HG02885 (cell line): ENCODE measurements at regions not wholly inside any gene's neighbourhood (a gene's known extent, or its start where the extent isn't known, plus 50 kb on each side); places are given as distances from the start of the nearest gene placed in this dataset.

Source experiments
- ATAC-seq: cut with Tn5 transposase; IDR thresholded peaks from one replicate; pipeline ENCODE4 v1.9.1; 2021; ENCODE audit warnings: mild to moderate bottlenecking; ENCODE audit not compliant: unreplicated experiment, poor library complexity

DNA sequence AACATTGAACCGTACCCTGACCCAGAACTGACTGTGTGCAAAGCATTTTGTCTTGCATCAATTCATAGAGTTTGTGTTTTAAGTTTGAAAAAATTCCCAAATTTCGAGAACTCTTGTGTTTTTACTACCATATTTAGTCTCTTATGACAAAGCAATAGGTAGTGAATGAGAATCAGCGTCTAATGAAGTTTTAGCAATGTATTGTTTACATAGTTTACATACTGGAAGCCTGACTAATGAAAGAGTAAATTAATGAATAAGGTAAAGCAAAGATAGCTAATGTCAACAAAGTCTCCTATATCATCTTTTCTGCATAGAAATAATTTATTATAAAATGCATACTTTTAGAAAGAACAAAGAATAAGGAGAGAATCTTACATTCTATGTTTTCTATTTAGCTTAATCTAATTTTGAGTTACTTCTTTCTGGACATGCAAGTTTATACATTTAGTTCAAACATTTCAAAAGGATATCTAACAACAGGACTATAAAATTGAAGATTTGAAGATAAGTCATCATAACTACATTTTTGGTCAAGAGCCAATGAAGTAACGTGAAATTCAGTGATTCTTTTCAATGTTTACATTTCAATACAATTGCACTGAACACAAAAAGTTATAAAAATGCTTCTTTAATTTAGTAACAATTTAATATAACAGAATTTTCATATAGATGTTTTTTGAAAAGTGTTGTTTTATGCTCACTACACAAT lies 1943.7 kb downstream of the NCAM2 start:
- ATAC-seq = no peak

DNA sequence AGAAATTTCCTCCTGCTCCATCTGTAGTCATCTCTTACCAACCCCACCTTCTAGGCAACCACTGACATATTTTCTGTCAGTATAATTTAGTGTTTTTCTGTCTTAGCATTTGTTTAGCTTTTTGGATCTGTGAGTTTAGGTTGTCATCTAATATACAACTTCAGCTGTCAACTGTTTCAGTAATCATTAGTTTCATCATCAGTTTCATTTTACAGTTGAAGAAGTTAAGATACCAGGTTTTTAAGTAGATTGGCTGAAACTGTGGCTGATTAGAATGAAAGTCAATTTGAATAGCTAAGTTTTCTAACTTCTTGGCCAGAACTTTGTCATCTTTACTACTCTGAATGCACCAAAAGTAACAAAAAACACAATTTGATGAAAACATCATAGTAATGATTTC lies 1957.3 kb downstream of the NCAM2 start:
- no peak for ATAC-seq

DNA sequence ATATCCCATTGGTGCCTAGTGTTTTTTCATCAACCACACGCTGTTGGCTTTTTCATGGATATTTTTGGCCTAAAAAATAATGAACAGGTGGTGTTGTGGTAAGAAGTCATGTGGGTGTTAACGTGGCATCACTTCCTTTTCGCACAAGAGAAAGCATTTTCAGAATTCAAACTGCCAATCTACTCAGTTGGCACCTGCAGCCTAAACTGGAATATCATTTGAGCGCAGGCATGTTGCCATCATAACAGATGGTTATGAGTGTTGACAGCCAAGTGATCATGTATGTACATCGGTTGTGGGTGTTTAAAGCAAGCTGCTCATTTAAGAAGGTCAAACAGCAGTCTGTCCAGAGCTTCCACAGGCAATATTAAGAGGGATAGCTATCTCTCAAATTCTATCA lies 1963.0 kb downstream of the NCAM2 start:
- no peak for ATAC-seq

DNA sequence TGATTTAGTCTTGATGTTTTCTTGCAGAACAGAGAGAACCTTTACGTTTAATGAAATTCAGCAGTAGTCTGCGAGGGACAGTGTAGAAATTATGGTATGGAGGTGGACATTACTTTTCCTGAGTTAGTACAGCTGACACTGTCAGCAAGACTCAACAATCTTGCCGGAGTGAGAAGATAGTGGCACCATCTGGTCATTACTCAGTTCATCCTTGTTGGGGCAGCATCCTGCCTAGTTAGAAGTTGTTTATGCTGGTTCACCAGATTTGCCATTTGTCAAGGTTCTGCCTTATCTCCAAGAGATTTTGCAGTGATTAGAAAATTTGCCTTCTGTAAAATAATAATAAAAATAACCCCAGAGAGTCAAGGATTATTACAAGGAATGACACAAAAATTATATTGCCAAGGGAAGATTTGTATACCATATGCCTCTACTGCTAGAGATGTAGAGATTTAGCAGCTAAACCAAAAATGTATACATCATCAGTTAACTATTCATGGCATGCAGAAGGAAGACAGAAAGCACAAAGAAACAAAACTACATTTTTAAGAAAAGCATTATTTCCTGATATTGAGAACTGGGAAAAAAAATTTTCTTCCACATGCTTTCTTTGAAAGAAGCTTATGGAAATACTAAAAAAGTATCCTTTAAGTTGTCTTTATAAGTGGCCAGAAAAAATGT lies 1967.4 kb downstream of the NCAM2 start:
- ATAC-seq = no peak

DNA sequence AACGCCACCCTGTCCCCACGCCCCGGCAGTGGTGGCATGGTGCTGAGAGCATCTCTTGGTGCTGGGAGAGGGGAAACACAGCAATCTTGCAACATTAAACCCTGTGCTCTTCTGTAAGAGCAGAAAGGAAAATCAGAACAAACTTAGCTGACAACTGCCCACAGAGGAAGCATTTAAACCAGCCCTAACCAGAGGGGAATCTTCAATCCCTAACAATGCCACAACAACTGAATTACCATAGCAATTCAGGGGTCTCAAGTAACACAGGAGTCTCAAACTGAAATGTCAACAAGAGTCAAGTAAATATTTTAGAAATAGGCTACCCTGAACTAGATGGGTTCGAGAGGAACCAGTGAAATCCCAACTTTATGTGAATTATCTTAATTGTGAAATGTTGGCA lies 1983.6 kb downstream of the NCAM2 start:
- no peak for ATAC-seq

DNA sequence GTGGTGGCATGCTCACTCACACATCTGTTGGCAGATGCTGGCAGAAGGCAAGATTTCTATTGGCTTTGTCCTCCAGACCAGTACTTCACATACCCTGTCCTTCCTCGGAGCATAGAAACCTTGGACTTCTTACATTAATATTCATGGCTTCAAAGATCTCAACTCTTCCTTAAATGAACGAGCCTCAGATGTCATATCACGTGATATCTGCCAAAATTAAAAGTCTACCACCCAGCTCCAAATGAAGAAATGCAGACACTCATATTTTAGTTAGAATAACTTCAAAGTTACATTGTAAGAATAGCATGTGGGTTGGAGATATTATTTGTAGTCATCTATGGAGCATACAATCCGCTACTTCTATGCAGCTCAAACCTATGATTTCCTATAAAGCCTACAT lies 1994.9 kb downstream of the NCAM2 start:
- no peak for ATAC-seq

DNA sequence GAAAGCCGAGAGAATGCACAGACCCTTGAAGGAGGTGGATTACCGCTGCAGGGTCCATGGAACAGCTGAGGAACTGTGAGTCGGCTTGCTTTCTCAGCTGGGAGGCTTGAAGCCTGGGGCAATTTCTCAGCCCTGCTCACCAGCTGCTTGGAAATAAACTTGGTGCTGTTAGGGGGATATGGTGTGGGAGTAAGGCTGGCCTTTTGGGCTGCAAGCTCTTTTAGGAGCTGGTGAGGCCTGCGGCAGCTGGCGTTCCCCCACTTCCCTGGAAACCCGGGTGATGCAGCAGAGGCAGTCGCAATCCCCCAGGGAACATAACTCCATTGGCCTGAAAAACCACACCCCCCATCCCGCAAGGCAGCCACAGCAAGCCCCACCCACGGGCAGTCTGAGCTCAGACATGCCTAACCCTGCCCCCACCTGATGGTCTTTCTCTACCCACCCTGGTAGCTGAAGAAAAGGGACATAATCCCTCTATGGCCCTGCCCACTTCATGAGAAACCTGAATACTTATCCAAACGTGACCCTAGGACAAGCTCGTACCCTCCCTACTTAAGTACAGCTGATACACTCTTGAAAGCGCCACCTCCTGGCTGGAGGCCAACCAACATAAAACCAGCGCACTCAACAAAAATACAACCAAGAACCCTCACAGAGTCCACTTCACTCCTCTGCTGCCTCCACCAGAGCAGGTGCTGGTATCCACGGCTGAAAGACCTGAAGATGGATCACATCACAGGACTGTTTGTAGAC lies 1995.8 kb downstream of the NCAM2 start:
- ATAC-seq = no peak

DNA sequence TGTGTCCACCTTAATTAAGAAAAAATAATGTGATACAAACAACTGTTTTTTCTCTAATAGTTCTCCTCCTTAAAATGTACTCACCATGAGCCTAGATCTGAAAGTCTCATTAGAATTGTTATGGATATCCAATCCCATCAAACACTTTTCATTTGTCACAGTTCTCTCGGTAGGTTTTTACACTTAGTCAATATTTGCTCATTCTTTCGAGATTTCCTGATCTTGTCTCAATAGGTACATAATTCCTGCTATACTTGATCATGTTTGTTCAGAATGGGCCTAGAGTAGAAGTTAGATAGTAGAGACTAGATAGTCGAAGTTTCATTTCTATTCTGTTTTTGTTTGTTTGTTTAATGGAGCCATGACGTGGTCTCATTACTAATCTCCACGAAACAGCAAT lies 2005.7 kb downstream of the NCAM2 start:
- no peak for ATAC-seq

DNA sequence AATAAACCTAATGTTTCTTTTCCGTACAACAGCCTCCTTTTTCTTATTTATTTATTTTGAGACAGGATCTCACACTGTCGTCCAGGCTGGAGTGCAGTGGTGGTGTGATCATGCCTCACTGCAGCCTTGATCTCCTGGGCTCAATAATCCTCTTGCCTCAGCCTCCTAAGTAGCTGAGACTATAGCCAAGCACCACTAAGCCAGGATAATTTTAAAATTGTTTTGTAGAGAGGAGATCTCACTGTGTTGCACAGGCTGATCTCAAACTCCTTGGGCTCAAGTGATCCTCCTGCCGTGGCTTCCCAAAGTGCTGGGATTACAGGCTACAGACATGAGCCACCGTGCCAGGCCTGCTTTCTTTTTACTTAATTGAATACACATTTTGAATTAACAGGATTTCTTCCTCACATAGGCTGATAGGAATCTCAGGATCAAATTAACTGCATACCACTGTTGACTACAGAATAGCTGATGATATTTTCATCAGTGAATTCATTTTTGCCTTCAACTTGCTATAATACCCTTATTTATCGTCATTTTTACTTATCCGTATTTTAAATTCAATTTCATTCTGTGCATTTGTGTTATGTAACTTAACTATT lies 2010.5 kb downstream of the NCAM2 start:
- no peak for ATAC-seq

DNA sequence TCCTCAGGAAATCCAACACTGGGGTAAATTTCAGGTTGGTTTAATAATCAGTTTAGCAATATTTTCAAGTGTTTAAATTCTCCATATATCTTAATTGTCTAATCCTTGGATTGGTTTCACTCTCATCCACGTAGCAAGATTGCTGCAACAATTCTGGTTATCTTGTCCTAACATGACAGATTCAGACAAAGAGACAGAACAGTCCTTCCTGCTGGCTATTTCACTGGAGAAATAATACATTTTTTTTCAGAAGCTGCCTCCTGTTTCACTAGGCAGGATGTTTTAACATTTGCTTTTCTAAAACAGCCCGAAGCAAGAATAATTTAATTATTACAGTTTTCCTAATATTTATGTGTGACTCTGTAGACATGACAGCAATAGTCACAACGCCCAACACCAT lies 2011.2 kb downstream of the NCAM2 start:
- no peak for ATAC-seq

DNA sequence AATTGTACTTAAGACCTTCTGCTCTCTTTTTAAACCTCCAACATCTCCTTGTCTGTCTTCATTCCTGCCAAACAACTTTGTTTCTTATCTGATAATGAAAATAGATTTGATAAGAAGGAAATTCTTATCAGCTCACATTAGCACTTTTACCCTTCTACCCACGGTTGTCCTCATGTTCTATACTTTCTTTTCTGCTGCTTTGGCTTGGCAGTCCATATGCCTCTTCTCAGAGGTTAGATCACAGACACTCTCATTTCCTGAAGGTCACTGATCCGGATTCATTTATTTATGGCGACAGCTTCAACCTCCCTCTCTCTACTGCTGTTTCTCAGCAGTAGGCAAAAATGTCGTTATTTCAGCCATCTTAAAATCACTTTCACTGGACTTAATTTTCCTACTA lies 2015.8 kb downstream of the NCAM2 start:
- no peak for ATAC-seq

DNA sequence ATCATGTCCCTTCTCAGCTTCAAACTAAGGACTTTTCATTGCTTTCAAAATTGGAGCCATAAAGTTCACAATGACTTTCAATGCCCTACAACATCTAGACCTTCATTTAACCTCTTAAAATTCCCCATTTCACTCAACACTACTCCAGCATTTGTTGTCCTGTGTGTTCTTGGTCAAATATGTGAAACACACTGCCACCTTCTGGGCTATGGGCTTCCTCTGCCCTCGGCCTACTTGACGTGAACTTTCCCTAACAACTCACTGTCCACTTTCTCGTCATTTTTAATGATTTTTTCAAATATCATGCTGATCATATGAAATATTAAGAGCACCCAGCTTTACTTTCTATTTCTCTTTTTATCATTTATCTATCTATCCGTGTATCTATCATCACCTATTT lies 2018.4 kb downstream of the NCAM2 start:
- ATAC-seq = no peak

DNA sequence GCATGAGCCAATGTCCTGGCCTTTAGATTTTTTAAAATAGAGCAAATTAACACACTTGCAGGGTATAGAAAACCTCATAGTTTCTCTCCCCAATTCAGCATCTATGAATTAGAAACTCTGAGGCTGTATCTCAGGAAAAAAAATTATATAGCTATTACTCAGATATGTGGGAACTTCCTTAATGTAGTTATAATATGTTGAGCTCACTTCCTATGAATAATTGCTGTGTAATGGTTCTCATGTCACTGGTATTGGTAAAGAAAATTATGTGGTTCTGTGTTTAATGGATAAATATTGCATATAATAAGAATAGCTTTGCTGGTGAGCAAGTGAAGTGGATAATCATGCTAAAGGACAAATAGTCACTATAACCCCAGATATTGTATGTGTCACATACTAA lies 2019.8 kb downstream of the NCAM2 start:
- no peak for ATAC-seq

DNA sequence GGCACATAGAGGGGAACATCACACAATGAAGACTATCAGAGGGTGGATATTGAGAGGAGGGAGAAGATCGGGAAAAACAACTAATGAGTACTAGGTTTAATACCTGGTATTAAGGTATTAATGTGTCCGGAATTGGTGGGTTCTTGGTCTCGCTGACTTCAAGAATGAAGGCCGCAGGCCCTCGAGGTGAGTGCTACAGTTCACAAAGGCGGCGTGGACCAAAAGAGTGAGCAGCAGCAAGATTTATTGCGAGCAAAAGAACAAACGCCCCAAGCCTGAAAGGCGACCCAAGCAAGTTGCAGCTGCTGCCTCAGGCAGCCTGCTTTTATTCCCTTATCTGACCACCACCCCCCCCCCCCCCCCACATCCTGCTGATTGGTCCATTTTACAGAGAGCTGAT lies 2022.8 kb downstream of the NCAM2 start:
- ATAC-seq = no peak

DNA sequence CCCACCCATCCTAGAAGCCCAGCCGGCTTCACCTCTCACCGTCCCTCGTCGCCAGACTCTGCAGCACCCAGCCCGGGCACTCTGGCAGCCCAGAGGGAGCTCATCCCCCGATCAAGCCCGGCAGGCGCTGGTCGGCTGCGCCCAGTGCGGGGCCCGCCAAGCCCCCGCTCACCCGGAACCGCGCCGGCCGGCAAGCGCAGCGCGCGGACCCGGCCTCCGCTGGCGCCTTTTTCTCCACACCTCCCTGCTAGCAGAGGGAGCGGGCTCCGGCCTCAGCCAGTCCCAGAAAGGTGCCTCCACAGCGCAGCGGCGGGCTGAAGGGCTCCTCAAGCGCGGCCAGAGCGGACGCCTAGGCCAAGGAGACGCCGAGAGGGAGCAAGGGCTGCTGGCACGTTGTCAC lies 2023.3 kb downstream of the NCAM2 start:
- no peak for ATAC-seq

DNA sequence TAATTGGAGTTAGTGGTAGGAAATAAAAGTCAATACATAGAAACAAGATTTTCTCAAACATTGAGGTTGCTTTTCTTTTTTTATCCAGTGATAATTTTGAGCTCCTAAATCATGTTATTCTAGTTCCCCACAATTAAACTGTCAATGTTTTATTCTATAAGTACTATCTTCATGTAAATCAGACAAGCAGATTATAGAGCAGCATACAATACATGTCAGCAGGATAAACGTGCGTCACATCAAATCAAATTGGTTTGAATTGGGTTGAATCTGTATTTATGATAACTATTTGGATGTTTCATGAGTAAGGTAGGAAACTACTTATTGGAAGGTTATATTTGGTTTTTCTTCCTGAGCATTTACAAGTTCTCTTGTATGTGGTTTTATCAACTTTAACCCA lies 2028.7 kb downstream of the NCAM2 start:
- ATAC-seq = no peak

DNA sequence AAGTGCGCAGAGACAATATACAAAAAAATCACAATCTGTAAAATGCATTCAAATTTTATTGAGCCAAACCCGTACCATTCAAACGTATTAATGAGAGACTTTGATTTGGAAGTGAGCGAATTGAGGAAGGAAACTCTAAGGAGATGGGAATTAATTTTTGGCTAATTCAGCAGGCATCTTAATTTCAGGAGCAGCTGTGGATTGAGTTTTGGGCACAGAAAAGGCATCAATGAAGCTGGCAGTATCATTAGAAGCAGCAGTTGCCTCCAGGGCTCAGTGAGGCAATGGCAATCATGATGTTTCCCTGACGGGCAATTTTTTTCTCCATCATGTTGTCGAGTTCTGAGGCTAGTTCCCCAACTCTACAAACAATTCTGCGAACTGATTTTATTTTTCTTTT lies 2041.6 kb downstream of the NCAM2 start:
- ATAC-seq = no peak

DNA sequence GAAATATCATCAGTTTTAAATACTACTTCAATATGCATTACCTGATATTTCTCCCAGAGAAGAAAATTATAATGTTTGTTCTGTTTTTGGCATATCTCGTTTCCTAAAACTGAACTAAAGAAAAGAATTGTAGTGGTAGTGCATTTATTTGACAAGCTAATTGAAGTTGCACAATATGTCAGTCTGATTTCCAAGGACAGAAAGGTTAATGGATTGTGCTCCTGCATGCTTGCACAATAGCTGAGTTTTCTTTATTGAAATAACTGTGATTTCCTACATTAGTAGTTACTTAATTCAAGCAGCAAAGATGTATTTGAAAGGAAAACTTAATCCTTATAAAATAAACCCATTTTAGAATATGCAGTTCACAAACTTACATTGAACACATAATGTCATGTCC lies 2047.7 kb downstream of the NCAM2 start:
- ATAC-seq = no peak

DNA sequence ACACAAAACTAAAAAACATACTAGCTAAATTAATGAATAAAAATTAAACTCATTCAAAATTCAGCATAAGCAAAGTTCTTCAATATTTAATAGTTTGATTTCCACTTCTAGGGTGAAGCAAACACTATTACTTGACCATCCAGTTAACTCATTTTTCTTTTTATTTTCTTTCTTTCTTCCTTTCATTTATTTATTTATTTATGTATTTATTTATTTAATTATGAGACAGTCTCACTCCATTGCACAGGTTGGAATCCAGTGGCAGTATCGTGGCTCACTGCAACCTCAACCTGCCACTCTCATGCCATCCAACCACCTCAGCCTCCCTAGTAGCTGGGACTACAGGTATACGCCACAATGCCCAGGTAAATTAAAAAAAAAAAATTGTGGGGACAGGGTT lies 2069.5 kb downstream of the NCAM2 start:
- no peak for ATAC-seq

DNA sequence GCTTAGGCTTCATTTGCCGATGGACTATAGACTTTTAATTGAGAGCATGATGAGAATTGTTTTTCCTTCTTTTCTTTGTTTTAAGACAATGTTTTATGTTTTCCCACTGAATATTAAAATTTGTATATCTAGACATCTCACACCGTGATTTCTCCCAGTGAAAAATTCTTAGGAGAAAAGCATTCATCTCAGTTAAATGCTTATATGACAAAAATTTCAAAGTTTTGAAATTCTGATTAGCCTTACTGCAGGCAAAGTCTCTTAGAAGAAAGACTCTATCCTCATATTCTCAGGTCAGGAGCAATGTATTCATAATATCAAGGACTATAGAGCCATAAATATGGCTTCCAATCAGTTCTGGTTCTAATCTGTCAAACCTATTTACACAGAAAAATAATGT lies 2085.0 kb downstream of the NCAM2 start:
- ATAC-seq = no peak

DNA sequence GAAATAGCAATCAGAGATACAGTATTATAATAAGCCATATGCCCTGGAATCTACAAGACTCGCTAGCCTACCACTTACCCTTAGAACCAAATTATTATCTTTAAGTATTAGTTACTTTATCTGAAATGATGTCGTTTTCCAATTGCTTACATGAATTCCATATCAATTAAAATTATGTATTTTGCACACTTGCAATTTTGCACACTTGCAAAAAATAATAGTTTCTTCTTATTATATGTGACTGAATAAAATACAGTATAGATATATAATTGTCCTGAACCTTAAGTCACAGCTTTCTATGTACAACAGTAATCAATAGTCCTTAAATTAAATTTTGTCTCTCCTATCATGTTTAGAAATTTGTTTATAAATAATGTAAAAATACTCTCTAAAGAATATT lies 2095.1 kb downstream of the NCAM2 start:
- ATAC-seq = no peak
